HG03064 (cell line): ENCODE measurements at regions not wholly inside any gene's neighbourhood (a gene's known extent, or its start where the extent isn't known, plus 50 kb on each side); places are given as distances from the start of the nearest gene placed in this dataset.
"Not testable (repeated sequence)": the region's sequence is repeated elsewhere in the genome, so short reads cannot be mapped to it uniquely, and the experiment has no call there.

Source experiments
- ATAC-seq: cut with Tn5 transposase; IDR thresholded peaks from one replicate; pipeline ENCODE4 v1.9.1; 2021; ENCODE audit warnings: low read depth; ENCODE audit not compliant: unreplicated experiment

- ATAC-seq, result no peak
These were observed 54.4 kb upstream of the IQCM start for GRCh38 chr4:149870008-149870407.

DNA sequence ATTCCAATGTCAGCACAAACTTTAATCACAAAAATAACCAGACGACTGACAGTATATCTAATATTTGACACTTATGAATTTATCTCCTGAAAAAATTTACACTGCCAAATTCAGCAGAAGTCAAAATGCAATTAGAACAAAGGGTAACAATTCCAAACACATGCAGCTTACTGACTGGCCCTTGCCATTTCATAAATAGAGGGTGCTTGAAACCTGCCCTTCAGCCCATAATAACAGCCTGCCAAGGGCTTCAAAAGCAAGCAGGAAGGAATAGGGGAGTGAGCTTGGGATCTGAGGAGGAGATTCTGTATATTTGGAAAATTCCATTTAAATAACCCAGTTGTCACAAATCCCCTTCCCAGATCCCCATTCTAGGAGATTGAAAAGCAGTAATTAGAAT is 66.1 kb upstream of the IQCM start:
- no peak for ATAC-seq

DNA sequence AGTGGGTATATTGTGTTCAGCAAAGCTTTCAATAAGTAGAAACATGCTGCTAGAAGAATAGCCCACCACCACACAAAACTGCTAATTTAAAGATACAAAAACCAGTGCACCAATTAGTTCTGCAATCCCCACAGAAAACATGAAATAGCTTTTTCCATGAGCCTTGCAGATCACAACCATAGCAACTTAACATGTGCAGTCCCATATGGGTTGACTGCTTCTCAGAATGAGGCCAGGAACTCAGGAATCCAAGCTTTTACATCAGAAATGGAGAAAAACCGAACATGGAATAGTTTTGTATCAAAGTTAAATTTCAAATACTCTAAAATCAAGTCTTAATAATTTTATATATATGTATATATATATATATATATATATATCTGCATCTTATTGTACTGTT is 66.6 kb upstream of the IQCM start:
- no peak for ATAC-seq

- ATAC-seq, result no peak
These were observed 68.4 kb upstream of the IQCM start for GRCh38 chr4:149884046-149884445.

GRCh38 chr4:149884529-149885181 is 69.0 kb upstream of the IQCM start:
- no peak for ATAC-seq

DNA sequence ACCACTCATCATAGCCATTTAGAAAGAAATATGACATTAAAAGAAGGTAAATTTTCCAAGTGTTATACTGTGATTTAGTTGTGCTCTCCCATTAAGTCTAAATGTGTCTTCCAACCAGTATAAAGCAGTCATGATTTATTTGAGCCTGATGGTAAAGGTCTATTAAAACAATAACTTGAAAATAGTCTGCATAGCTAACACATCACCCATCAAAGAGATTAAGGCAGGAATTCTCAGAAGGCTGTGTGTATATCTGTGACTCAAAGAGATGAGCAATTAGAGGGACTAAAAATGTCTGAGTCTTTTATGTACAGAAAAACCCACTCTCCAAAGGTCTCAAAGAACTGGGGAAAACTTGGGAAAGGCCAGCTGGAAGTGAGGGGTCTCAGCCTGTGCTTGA is 70.3 kb upstream of the IQCM start:
- ATAC-seq, result no peak

- ATAC-seq, result no peak
These were observed 71.3 kb upstream of the IQCM start for GRCh38 chr4:149886786-149887490.

DNA sequence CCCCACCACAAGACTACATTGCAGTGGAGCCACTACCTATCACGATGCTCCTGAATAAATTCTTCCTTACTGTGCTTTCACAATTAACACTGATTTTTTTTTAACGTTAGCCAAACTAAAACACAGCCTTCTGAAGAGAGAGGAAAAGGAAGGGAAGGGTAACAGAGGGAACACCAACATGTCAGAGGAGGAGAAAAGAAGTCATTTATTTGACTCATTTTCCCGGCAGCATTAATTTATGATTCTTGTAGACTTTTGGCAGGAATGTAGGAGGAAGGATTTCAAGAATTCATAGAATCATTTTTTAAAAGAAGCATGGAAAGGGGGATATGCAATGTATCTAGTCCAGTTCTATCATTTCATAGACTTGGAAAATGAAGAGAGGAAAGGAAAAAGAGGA is 74.3 kb upstream of the IQCM start:
- ATAC-seq, result no peak

DNA sequence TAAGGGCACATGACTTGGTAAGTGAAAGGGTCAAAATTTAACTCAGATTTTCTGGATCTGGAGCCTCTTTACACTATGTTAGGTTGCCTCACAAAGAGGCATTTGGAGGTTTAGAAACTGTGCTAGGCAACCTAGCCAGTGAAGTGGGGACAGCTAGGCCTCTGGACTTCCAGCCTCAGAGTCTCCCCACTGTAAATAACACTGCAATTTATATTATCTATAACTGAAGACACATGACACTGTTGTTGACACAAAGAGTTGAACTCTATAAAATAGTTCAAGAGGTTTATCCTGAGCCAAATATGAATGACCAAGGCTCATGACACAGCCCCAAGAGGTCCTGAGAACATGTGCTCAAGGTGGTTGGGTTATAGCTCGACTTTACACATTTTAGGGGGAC is 74.9 kb upstream of the IQCM start:
- no peak for ATAC-seq

- no peak for ATAC-seq
These were observed 75.8 kb upstream of the IQCM start for GRCh38 chr4:149891426-149891825.

- no peak for ATAC-seq
These were observed 80.8 kb upstream of the IQCM start for GRCh38 chr4:149896432-149896831.

GRCh38 chr4:149897783-149898182 is 82.1 kb upstream of the IQCM start:
- ATAC-seq, result no peak

DNA sequence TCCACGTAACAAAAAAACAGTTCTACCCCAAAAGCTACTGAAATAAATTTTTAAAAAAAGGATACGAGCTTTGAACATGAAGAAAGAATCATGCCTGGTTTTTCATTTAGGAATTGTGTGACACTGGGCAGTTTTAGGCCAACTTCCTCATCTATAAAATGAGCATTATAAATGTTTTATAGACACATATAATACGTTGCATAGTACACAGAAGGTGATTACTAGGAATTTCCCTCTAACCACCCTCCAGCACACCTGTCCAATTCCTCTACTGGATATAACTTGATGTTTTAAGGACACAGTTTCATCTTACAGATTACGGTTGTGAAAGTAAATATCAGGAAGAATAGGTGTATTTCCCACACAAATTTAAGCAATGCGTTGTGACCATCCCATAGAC is 85.5 kb upstream of the IQCM start:
- ATAC-seq, result no peak

DNA sequence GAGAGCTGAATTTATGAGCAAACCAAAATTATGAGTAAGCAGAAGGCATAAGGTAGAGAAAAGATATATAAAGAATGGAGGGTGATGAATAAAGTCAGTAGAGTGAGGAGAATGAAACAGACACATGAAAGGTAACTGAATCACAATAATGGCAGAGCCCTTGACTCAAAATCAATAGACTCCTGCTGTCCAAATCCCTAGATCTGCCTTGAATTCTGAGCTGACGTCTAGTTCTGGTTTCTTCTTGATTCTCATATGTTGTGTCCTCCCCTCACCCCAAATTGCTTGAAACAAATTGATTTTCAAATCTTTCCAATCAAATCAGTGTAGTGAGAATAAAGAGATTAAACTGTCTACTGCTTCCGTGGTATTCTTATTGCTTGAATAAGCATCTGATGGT is 86.6 kb upstream of the IQCM start:
- no peak for ATAC-seq

DNA sequence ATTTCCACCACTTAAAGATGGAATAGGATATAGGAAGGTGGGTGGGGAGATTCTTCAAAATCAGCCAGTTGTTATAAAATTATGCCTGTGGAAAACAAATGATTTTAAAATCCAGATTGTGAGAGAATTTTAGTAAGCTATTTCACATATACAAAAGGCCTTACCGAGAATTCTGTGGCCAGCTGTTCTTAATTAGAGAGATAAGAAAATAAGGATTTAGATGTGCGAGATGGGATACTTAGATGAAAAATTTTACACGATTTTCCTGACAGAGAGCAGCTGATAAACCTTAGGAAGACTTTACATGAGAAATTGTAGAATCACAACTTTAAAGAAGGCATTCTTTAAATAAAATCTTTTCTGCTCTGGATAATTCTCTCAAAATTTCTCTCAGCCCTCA is 94.5 kb upstream of the IQCM start:
- ATAC-seq, result no peak

DNA sequence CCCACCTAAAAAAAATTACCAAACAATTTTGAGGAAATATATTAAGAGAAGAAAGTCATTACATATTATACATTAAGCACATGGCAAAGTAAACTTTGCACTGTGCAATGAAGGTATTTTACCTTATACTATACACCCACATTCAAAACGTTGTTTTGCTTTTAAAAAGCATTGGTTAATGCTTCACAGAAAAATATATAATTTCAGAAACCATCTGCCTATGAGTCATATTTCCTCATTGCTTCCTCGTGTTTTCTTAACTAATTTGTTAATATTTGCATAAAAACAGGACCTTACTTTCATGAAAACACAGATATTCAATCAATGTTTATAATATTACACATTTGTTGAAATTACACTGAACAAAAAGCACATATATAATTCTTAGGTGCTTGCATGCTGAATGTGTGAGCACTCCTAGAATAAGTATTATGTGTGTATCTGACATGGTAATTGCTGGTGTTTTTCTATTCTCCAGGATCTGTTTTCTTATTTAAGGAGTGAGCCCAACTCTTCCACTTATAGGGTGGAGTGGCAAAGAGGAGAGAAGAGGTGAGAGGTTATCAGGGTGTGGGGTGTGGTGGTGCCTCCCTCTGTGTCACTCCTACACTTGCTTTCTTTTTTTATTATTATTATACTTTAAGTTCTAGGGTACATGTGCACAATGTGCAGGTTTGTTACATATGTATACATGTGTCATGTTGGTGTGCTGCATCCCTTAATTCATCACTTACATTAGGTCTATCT is 95.1 kb upstream of the IQCM start:
- no peak for ATAC-seq

DNA sequence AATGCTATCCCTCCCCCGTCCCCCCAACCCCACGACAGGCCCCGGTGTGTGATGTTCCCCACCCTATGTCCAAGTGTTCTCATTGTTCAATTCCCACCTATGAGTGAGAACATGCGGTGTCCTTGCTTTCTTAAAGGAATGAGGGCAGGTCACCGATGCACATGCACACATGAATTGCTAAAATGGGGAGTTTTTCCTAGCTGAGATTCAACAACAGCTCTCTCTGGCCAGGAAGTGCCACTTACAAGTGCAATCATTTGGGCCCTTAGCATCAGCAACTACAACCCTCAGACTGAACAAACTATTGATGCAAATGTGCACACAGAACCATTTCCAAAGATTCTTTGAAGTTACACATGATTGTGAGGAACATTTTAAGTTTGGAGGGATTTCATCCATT is 95.7 kb upstream of the IQCM start:
- ATAC-seq, result no peak

DNA sequence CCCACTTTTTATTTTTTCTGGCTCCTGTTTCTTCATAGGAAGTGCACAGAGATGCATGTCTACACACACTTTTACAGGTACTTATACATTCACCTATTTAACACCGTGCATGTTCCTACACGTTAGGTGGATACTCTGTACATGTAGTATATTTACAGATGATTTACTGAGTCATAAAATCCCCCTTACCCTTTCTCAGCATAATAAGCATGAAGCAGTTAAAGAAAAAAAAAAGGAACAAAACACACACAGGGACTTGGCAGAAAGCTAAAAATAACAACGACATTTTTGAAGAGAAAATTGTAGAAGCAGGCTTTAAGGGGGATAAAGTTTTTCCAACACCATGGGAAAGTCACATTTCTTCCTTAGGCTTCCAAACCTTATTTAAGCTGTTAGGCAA is 96.4 kb upstream of the IQCM start:
- no peak for ATAC-seq

DNA sequence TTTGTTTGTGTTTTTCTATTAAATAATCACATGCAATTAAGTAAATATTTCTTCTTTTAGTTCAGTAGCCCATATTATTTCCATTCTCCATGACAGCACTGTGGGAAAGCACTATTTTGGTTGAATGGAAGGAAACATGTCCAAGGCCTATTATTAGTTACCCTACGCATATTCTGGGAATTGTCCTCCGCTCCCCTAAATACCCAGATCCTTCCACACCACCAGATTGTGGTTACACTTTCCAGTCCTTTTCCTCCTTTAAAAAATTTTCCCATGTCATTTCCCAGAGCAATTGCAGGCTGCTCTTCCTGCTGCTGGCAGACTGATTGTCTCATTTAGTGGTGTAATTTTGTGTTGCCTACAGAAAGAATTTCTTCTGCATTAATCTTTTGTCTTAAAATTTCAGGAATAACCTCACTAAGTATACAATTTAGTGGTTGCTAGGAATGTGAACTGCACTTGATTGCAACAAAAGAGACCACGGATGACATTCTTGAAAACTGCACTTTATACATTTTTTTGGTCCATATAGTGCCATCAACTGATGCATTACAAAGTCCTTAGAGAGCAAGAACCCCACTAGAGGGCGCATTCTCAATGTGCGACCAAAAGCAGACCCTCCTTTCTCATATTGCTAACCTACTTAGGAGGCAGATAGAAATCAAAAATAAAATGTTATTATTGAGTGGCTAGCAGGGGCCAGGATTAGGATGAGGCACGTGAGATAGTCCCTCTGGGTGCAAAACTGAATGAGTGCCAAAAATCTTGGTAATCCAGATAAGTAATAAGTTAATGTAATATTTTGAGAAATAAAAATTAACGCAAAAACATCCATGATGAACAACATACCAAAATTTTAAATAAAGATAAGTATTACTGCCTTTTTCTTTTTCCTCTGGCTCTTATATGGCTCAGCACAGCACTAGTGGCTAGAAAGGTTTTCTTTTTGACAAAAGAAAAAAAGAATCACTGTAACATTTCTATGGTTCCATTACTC is 98.8 kb upstream of the IQCM start:
- ATAC-seq, result no peak

- ATAC-seq, result not testable (repeated sequence)
These were observed 100.1 kb upstream of the IQCM start for GRCh38 chr4:149915735-149916134.

DNA sequence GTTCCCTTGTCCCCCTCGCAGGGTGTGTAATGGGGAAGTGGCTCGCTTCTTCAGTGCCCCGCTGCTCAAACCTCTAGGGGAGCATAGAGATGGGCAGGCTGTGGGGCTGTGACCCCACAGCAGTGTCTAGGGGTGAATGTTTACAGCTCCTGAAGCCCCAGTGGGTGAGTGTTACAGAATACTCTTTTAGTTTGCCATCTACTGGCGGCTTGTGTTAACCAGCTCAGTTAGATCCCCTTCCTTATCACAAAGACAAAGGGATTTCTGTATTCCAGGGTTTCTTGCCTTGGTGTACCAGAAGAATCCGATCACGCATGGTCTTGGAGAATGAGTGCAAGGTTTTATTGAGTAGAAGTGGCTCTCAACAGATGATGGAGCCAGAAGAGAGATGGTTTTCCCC is 108.1 kb upstream of the IQCM start:
- no peak for ATAC-seq
